Activated T-cell treated with anti-CD3 and anti-CD28 coated beads for 48 hours (primary cell): ENCODE measurements at regions not wholly inside any gene's neighbourhood (a gene's known extent, or its start where the extent isn't known, plus 50 kb on each side); places are given as distances from the start of the nearest gene placed in this dataset.

ENCODE experiments used
- DNase-seq: peaks from one replicate; pipeline ENCODE4 v3.0.0-alpha.2; 2020; ENCODE audit warnings: low read depth

GRCh38 chr11:111137846-111138245 is 107.7 kb upstream of the POU2AF2 start:
- no peak for DNase-seq

GRCh38 chr11:111135778-111136570 is 109.6 kb upstream of the POU2AF2 start:
- DNase-seq, result no peak

DNA sequence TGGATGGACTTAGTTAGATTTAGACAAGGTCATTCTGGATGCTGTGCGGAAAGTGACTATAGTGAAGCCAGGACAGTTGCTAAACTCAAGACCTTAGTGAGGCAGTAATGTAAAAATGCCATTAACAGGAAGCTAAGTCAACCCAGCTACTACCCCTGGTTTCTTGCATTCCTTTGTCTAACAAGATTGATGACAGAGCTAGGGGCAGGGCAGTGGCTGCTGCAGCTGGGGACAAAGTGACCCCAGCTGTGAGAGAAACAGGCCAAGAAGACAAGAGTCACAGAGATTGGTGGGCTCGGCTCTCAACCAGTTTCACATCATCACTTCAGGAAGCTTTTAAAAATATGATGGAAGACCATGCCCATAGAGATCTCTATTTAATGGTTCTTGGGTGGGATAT is 110.4 kb upstream of the POU2AF2 start:
- no peak for DNase-seq

DNA sequence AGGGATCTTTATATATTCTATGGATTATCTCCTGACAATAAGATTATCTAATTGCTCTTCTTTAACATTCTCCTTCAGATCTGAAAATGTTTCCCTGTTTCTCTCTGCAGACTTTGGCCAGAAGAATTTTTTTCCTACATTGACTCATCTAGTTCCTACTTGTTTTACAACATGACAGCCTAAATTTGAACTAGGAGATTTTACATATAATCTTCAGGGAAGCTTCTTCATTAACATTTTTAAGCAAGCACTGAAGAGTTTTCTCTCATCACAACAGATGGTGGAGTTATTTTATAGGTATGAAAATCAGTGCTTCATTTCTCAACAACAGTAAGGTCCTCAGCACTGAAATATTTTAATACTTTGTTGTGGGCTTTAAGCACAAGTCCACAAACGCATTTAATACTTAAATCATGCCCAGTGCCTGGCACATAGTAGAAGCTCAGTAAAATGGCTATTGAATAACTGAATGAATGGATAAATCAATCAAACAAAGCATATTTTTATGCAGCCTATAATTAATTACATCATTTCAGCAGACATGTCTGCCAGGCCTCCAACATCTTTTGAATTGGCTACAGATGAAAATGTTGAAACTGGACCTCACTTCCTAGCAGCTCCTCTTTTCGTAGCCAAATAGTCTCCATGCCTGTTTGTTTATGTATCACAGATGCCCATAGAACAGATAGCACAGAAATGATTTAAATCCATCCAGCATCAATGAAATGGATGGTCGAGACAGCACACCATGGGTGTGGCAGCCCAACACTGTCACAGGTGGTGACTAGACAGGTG is 117.3 kb upstream of the POU2AF2 start:
- no peak for DNase-seq

DNA sequence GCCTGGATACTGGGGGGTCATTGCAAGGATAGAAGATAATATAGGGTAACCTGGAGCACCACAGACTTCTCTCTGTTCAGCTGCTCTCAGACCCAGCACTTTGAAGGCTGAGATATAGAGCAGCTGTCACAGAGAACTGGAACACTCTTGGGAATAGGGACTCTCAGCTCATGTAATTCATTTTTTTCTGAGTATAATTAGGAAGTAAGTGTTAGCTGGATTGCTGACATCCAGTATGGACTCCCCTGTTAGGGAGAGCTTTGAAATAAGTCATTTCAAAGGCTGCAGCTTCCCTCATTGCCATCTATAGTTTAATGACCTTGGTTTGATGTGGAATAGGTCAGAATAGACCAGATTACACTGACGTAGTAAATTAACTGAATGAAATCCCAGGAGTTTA is 120.8 kb upstream of the POU2AF2 start:
- no peak for DNase-seq

- no peak for DNase-seq
These were observed 121.8 kb upstream of the POU2AF2 start for GRCh38 chr11:111123463-111124398.

GRCh38 chr11:111120696-111121302 is 124.7 kb upstream of the POU2AF2 start:
- DNase-seq, result no peak

GRCh38 chr11:111120161-111120560 is 125.4 kb upstream of the POU2AF2 start:
- DNase-seq, result no peak

DNA sequence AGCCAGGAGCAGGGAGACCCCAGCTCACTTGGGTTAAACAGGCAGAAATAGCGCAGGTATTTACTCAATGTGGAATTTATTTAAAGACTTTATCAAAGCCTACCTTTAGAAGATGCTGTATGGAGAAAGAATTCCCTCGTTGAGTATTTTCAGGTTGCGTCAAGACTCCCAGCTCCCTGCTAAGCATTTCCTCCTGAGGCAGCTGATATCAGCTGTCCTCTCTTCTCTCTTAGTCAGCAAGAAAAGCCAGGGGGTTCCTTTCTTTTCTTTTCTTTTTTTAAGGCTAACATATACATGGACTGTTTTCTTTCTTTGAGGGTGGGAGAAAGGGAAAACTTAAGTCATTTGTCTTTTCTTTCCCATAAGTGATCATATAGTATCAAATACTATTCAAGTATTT is 125.8 kb upstream of the POU2AF2 start:
- no peak for DNase-seq

DNA sequence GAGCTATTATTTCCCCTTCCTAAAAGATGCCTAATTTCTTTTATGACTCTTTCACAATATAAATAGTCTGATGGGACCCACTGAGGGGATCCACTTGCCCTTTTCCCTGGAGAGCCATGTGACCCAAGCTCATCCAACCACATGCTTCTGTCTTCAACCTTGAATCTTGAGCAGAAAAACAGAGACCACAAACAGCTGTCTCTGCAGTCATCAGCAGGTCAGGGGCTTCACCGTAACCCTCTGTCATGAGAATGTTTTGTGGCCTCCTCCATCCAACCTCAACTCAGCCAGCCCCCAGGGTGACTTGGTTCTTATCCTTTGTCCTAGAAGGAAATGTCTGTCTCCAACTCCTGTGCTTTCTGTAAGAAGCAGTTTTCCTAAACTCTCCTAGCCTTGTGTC is 129.6 kb upstream of the POU2AF2 start:
- DNase-seq, result no peak

- no peak for DNase-seq
These were observed 131.4 kb upstream of the POU2AF2 start for GRCh38 chr11:111114091-111114490.

GRCh38 chr11:111112614-111113013 is 132.9 kb upstream of the POU2AF2 start:
- DNase-seq, result no peak

GRCh38 chr11:111107501-111107900 is 138.0 kb upstream of the POU2AF2 start:
- DNase-seq, result no peak

DNA sequence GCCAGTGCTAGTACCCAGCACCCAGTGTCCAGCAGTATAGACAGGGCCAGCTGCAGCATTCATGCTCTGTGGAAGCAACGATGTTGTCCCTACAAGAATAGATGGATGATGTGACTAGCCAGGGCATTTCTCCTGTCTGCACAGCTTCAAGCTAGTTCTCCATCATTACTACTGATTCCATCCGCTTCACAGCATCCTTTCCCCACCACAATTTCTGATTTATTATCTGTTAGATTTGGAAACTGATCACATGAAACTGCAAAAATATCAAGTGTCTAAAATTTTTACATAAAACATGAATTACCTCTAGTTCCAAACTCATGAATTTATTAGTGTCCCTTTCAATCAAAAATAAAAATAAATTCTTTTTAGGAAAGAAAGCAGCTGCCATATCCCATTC is 138.9 kb upstream of the POU2AF2 start:
- no peak for DNase-seq

DNA sequence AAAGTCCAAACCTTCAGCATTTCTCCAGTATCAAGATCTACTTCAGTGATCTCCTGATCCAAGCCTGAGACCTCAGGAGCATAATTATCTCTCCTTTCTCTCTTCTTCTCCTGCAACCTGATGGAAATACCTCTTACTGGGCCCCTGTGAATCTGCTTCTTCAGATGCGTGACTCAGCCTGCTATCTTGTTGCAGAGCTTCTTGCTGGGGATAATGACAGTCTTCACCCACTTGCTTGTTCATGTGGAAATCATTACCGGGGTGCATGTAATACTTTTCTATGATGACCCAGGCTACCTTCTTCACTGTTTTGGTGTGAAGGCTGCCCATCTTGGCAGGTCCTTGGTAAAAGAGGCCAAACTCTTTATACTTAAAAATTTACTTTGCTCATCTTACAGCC is 140.0 kb upstream of the POU2AF2 start:
- DNase-seq, result no peak

DNA sequence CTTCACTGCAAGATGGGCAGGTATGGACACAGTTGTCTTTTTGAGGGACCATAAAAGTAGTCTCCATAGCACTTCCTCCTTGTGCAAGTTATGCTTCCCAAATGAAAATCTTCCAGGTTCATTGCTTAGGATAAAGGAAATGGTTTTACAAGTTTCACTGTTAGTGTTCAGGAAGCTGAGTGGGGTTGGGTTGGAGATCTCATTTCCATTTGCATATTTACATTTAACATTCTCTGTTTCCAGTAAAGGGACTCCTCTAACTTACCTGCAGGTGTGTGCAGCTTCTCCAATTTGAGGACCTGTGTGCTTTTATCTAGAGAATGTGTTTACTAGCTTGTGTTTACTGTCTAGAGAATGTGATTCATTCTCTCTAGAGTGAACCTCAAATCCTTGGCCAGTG is 141.3 kb upstream of the POU2AF2 start:
- no peak for DNase-seq

DNA sequence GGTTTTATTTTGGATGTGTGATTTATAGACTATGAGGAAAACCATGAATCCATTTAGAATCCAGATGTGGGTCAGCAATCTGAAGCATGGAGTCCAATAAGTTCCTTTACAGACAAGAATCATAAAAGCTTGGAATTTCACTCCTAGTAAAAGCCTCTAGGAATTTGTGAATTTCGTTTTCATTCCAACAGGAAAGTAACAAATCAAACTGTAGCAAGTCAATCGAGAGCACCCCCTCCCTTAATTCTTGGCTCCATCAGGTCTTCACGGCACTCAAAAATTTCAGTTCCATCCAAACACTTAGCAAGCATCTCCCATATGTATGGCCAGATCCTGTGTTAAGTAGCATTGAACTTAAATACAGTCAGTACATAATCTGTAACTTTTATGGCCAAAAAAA is 143.6 kb upstream of the POU2AF2 start:
- DNase-seq, result no peak

DNA sequence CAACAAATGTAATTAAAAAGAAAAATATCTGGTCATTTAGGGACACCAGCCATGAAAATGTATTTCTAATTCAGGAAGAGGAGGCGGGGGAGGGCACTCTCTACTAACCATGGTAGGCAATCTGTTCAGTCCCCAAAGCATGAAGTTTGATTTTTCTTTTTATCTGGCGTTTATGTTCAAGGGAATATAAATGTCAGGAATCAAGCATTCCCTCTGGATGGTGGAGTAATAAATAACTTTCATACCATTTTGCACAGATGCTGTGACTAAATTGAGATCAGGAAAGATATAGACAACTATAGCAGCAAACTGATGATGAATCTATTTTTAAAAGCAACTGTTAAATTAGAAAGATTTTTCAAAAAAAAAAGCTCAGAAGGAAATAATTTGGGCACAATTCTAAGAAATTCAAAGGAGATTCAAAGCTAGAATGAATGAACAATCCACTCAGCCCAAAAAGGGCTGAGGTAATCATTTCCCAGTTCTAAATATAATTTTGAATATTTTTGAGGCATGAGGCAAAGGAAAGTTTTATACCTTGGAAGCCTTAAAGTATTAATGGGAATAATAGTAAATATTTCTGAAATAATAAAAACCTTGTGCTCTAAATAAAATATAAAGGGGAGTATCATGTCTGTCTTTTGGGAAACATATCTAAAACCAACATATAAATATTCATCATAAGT is 146.4 kb upstream of the POU2AF2 start:
- no peak for DNase-seq

GRCh38 chr11:111098091-111098490 is 147.4 kb upstream of the POU2AF2 start:
- DNase-seq, result no peak

DNA sequence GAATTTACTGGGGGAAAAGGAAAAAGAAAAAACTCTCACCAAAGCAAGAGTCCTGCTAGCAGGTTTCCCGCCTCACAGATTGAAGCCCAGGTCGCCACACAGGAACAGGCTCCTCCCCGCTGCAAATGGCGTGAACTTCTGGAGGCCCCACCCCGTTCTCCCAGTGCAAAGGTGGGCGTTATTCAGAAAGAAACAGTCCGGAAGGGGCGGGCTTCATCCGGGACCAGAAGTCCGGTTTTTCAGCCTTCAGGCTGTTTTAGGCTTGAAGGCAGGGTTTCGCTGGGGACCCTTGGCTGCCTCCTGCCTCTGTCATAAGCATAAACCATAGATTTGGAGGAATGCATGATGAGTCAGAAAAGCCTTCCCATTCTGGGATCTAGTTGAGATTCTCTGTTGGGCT is 148.3 kb upstream of the POU2AF2 start:
- no peak for DNase-seq

DNA sequence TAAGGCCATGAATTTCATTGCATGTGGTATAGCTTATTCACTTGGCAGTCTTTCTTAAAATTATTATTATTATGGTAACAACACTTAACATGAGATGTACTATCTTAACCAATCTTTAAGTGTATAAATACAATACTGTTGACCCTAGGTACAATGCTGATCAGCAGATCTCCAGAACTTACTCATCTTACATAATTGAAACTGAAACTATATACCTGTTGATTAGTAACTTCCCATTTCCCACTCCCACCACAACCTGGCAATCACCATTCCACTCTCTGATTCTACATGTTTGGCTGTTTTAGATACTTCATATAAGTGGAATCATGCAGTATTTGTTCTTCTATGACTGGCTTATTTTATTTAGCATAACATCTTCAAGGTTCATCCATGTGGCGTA is 150.2 kb upstream of the POU2AF2 start:
- DNase-seq, result no peak
